OCI-LY1 (cell line): ENCODE measurements at regions not wholly inside any gene's neighbourhood (a gene's known extent, or its start where the extent isn't known, plus 50 kb on each side); places are given as distances from the start of the nearest gene placed in this dataset.
"Not testable (repeated sequence)": the region's sequence is repeated elsewhere in the genome, so short reads cannot be mapped to it uniquely, and the experiment has no call there.

Experiments used
- H2AFZ ChIP-seq: fragments of 200-600 bp; sonication (generic), shearing (Covaris generic); 2 replicates; pipeline ENCODE4 v1.6.0; 2014; ENCODE audit warnings: antibody characterized with exemption, mild to moderate bottlenecking, low read length
- H3F3A ChIP-seq: fragments of 200-600 bp; sonication (generic), shearing (Covaris generic); 2 replicates; pipeline ENCODE4 v1.6.0; 2014; ENCODE audit warnings: mild to moderate bottlenecking, antibody characterized with exemption, low read length, moderate library complexity; ENCODE audit not compliant: insufficient read depth
- H3K27ac ChIP-seq: fragments of 200-600 bp; sonication (generic); 2 replicates; pipeline ENCODE4 v1.5.1; 2014; ENCODE audit warnings: low read length, mixed run types, mild to moderate bottlenecking, low read depth; ENCODE audit not compliant: poor library complexity, severe bottlenecking
- H3K27me3 ChIP-seq: fragments of 200-600 bp; sonication (generic); 2 replicates; pipeline ENCODE4 v1.6.0; 2014; ENCODE audit warnings: antibody characterized with exemption, mild to moderate bottlenecking, low read length, moderate library complexity; ENCODE audit not compliant: insufficient read depth
- H3K36me3 ChIP-seq: fragments of 200-600 bp; sonication (generic); 2 replicates; pipeline ENCODE4 v1.6.1; 2014; ENCODE audit warnings: mild to moderate bottlenecking, antibody characterized with exemption, low read length, moderate library complexity, mixed read lengths; ENCODE audit not compliant: insufficient read depth
- H3K4me1 ChIP-seq: fragments of 200-600 bp; sonication (generic); 2 replicates; pipeline ENCODE4 v1.5.1; 2014; ENCODE audit warnings: mild to moderate bottlenecking, low read length, moderate library complexity; ENCODE audit not compliant: insufficient read depth, severe bottlenecking
- H3K4me2 ChIP-seq: fragments of 200-600 bp; sonication (generic), shearing (Covaris generic); 2 replicates; pipeline ENCODE4 v1.6.1; 2014; ENCODE audit warnings: low read length
- H3K4me3 ChIP-seq: fragments of 200-600 bp; sonication (generic); 2 replicates; pipeline ENCODE4 v1.5.1; 2014; ENCODE audit warnings: low read length, low read depth, mild to moderate bottlenecking, mixed read lengths; ENCODE audit not compliant: poor library complexity, severe bottlenecking
- H3K79me2 ChIP-seq: fragments of 200-600 bp; shearing (Covaris generic); 2 replicates; pipeline ENCODE4 v1.6.1; 2016; ENCODE audit warnings: mixed run types, low read length, mixed read lengths; ENCODE audit not compliant: insufficient read depth
- H3K9ac ChIP-seq: fragments of 200-600 bp; sonication (generic), shearing (Covaris generic); 2 replicates; pipeline ENCODE4 v1.6.1; 2014; ENCODE audit warnings: mild to moderate bottlenecking, low read length, mixed read lengths
- H3K9me2 ChIP-seq: fragments of 200-600 bp; sonication (generic), shearing (Covaris generic); 2 replicates; pipeline ENCODE4 v1.6.1; 2014; ENCODE audit warnings: low read depth, mild to moderate bottlenecking, low read length, mixed read lengths
- H3K9me3 ChIP-seq: fragments of 200-600 bp; shearing (Covaris generic); 2 replicates; pipeline ENCODE4 v1.6.1; 2014; ENCODE audit warnings: low read length, mixed read lengths
- H4K20me1 ChIP-seq: fragments of 200-600 bp; sonication (generic), shearing (Covaris generic); 2 replicates; pipeline ENCODE4 v1.6.0; 2016; ENCODE audit warnings: mild to moderate bottlenecking, low read length; ENCODE audit not compliant: insufficient read depth
- CTCF ChIP-seq: fragments of 200-600 bp; sonication (generic), shearing (Covaris generic); IDR thresholded peaks from 2 replicates; pipeline ENCODE4 v1.5.1; 2017; ENCODE audit warnings: mild to moderate bottlenecking, antibody characterized with exemption, low read length, moderate library complexity, mixed read lengths
- EZH2 ChIP-seq: fragments of 200-600 bp; sonication (generic), shearing (Covaris generic); IDR thresholded peaks from 2 replicates; pipeline ENCODE4 v1.8.0; 2017; ENCODE audit warnings: borderline replicate concordance, mixed run types, mild to moderate bottlenecking, antibody characterized with exemption, low read length, moderate library complexity, mixed read lengths

GRCh38 chr12:33222357-33222756 is 217.3 kb downstream of the SYT10 start:
- TF ChIP-seq CTCF, result no peak
- TF ChIP-seq EZH2, result no peak
- no peaks in the 10 kb centered on the region for H3F3A ChIP-seq
- H2AFZ ChIP-seq, result no peak overlapping the region

GRCh38 chr12:33205981-33206380 is 233.6 kb downstream of the SYT10 start:
- Histone ChIP-seq H3K79me2 (no peaks in the 10 kb centered on the region), H3K9ac (no peak overlapping the region), H3K27me3 (no peaks in the 10 kb centered on the region), H3K9me3 (no peaks in the 10 kb centered on the region), H3F3A (no peaks in the 10 kb centered on the region), H3K4me1 (no peaks in the 10 kb centered on the region), H3K4me2 (no peak overlapping the region), H3K36me3 (no peaks in the 10 kb centered on the region), H2AFZ (no peak overlapping the region), H4K20me1 (no peaks in the 10 kb centered on the region), H3K27ac (no peak overlapping the region), H3K4me3 (no peak overlapping the region), H3K9me2 (no peaks in the 10 kb centered on the region)
- TF ChIP-seq CTCF (no peak), EZH2 (no peak)

More at GRCh38 chr12:33222357-33222756, 217.3 kb downstream of the SYT10 start:
- H3K4me3 ChIP-seq, result no peak overlapping the region
- no peak overlapping the region for H3K4me2 ChIP-seq
- no peaks in the 10 kb centered on the region for H3K4me1 ChIP-seq
- H3K79me2 ChIP-seq, result no peaks in the 10 kb centered on the region
- H3K36me3 ChIP-seq, result no peaks in the 10 kb centered on the region
- no peaks in the 10 kb centered on the region for H3K9me3 ChIP-seq
- H3K9ac ChIP-seq, result no peak overlapping the region
- H3K27ac ChIP-seq, result no peak overlapping the region
- no peaks in the 10 kb centered on the region for H3K9me2 ChIP-seq
- no peaks in the 10 kb centered on the region for H3K27me3 ChIP-seq
- H4K20me1 ChIP-seq, result no peaks in the 10 kb centered on the region

GRCh38 chr12:33194389-33194788 is 245.2 kb downstream of the SYT10 start:
- not testable (repeated sequence) for H3F3A ChIP-seq, H3K27me3 ChIP-seq, H3K79me2 ChIP-seq, H3K4me3 ChIP-seq, H3K9me3 ChIP-seq, H3K9ac ChIP-seq, H2AFZ ChIP-seq, H4K20me1 ChIP-seq, H3K27ac ChIP-seq, H3K9me2 ChIP-seq, H3K4me2 ChIP-seq, H3K4me1 ChIP-seq, H3K36me3 ChIP-seq

GRCh38 chr12:33192226-33192625 is 247.4 kb downstream of the SYT10 start:
- Histone ChIP-seq H3K27ac (no peak overlapping the region), H3K9ac (no peak overlapping the region), H3K27me3 (no peaks in the 10 kb centered on the region), H4K20me1 (no peaks in the 10 kb centered on the region), H3K4me2 (no peak overlapping the region), H2AFZ (no peak overlapping the region), H3K36me3 (no peaks in the 10 kb centered on the region), H3K9me3 (no peaks in the 10 kb centered on the region), H3K9me2 (no peaks in the 10 kb centered on the region), H3F3A (no peaks in the 10 kb centered on the region), H3K4me1 (no peaks in the 10 kb centered on the region), H3K79me2 (no peaks in the 10 kb centered on the region), H3K4me3 (no peak overlapping the region)
- TF ChIP-seq CTCF, result no peak
- TF ChIP-seq EZH2, result no peak
